ENCODE measurements at regions not wholly inside any gene's neighbourhood (a gene's known extent, or its start where the extent isn't known, plus 50 kb on each side); places are given as distances from the start of the nearest gene placed in this dataset.

- H3K27me3 Mint-ChIP-seq = peaks cover 0 to 1% of the 10 kb centered on the region in 2 donors
- DNase-seq = no peak
- H3K4me1 ChIP-seq (ENCODE audit: insufficient read depth, low read length) = no peaks in the 10 kb centered on the region
- no peaks in the 10 kb centered on the region for H3K27me3 ChIP-seq (ENCODE audit: insufficient read depth, low read length, poor library complexity, severe bottlenecking)
- POLR2A ChIA-PET = no interaction called here
- H3K27ac ChIP-seq (ENCODE audit: low read depth, low read length) = no peak overlapping the region
- H3K36me3 Mint-ChIP-seq = no peaks in the 10 kb centered on the region
- H3K9me3 Mint-ChIP-seq = peaks cover 0 to 17% (median 2%) of the 10 kb centered on the region in 5 donors
- no peaks in the 10 kb centered on the region for H3K36me3 ChIP-seq (ENCODE audit: insufficient read depth, low read length)
- no peak overlapping the region for H3K4me3 Mint-ChIP-seq
- H3K4me3 ChIP-seq (ENCODE audit: low read length) = no peak overlapping the region
- no peak overlapping the region for H3K27ac Mint-ChIP-seq
- CTCF ChIA-PET = no interaction called here
- no peaks in the 10 kb centered on the region for H3K4me1 Mint-ChIP-seq
- H3K9me3 ChIP-seq (ENCODE audit: low read length) = no peaks in the 10 kb centered on the region
Observed at GRCh38 chr18:38602341-38602740, 1036.7 kb upstream of the CELF4 start.

- H3K36me3 Mint-ChIP-seq = no peaks in the 10 kb centered on the region
- no peaks in the 10 kb centered on the region for H3K27me3 Mint-ChIP-seq
- Histone ChIP-seq H3K9me3 (ENCODE audit: low read length) (no peaks in the 10 kb centered on the region), H3K4me3 (ENCODE audit: low read length) (no peak overlapping the region), H3K4me1 (ENCODE audit: insufficient read depth, low read length) (no peaks in the 10 kb centered on the region), H3K36me3 (ENCODE audit: insufficient read depth, low read length) (no peaks in the 10 kb centered on the region), H3K27me3 (ENCODE audit: insufficient read depth, low read length, poor library complexity, severe bottlenecking) (no peaks in the 10 kb centered on the region), H3K27ac (ENCODE audit: low read depth, low read length) (no peak overlapping the region)
- ChIA-PET CTCF (no interaction called here), POLR2A (no interaction called here)
- H3K9me3 Mint-ChIP-seq = peaks cover 0 to 23% (median 2%) of the 10 kb centered on the region in 5 donors
- no peak for DNase-seq
- no peak overlapping the region for H3K4me3 Mint-ChIP-seq
- H3K27ac Mint-ChIP-seq = no peak overlapping the region
- no peaks in the 10 kb centered on the region for H3K4me1 Mint-ChIP-seq
Observed at GRCh38 chr18:38587571-38587970, 1022.0 kb upstream of the CELF4 start.

- Mint-ChIP-seq H3K27ac (no peak overlapping the region), H3K4me1 (no peaks in the 10 kb centered on the region), H3K27me3 (no peaks in the 10 kb centered on the region), H3K36me3 (no peaks in the 10 kb centered on the region), H3K4me3 (no peak overlapping the region), H3K9me3 (peaks cover 0 to 22% (median 2%) of the 10 kb centered on the region in 5 donors)
- Histone ChIP-seq H3K4me3 (ENCODE audit: low read length) (no peak overlapping the region), H3K36me3 (ENCODE audit: insufficient read depth, low read length) (no peaks in the 10 kb centered on the region), H3K27me3 (ENCODE audit: insufficient read depth, low read length, poor library complexity, severe bottlenecking) (no peaks in the 10 kb centered on the region), H3K9me3 (ENCODE audit: low read length) (no peaks in the 10 kb centered on the region), H3K4me1 (ENCODE audit: insufficient read depth, low read length) (no peaks in the 10 kb centered on the region), H3K27ac (ENCODE audit: low read depth, low read length) (no peak overlapping the region)
- DNase-seq = no peak
- ChIA-PET POLR2A (no interaction called here), CTCF (no interaction called here)
Observed at GRCh38 chr18:38586327-38586726, 1020.7 kb upstream of the CELF4 start.

- H3K27me3 ChIP-seq (ENCODE audit: insufficient read depth, low read length, poor library complexity, severe bottlenecking) = no peaks in the 10 kb centered on the region
- no peaks in the 10 kb centered on the region for H3K27me3 Mint-ChIP-seq
- peaks cover 0 to 11% (median 10%) of the 10 kb centered on the region in 3 donors for H3K4me1 Mint-ChIP-seq
- H3K4me1 ChIP-seq (ENCODE audit: insufficient read depth, low read length) = peaks cover 16% of the 10 kb centered on the region
- ChIA-PET POLR2A (no interaction called here), CTCF (no interaction called here)
- H3K36me3 ChIP-seq (ENCODE audit: insufficient read depth, low read length) = no peaks in the 10 kb centered on the region
- no peak overlapping the region for H3K27ac ChIP-seq (ENCODE audit: low read depth, low read length)
- H3K4me3 Mint-ChIP-seq = no peak overlapping the region
- peaks cover 0 to 12% (median 5%) of the 10 kb centered on the region in 5 donors for H3K9me3 Mint-ChIP-seq
- H3K36me3 Mint-ChIP-seq = no peaks in the 10 kb centered on the region
- no peak overlapping the region for H3K4me3 ChIP-seq (ENCODE audit: low read length)
- H3K9me3 ChIP-seq (ENCODE audit: low read length) = no peaks in the 10 kb centered on the region
- H3K27ac Mint-ChIP-seq = peak overlapping the region in 1 of 8 donors; percentile 32
- DNase-seq = no peak
Observed at GRCh38 chr18:38579764-38580163, 1014.2 kb upstream of the CELF4 start.

GRCh38 chr18:38576916-38577315 is 1011.3 kb upstream of the CELF4 start:
- CTCF ChIA-PET = no interaction called here
- Mint-ChIP-seq H3K36me3 (no peaks in the 10 kb centered on the region), H3K27me3 (no peaks in the 10 kb centered on the region), H3K9me3 (peaks cover 0 to 10% (median 5%) of the 10 kb centered on the region in 5 donors), H3K27ac (peak overlapping the region in 2 of 8 donors; percentile 70 to 79), H3K4me3 (peak overlapping the region in 1 of 7 donors; percentile 15), H3K4me1 (peaks cover 0 to 11% (median 10%) of the 10 kb centered on the region in 3 donors)
- peak in 1 of 5 donors; percentile 47 for DNase-seq
- H3K36me3 ChIP-seq (ENCODE audit: insufficient read depth, low read length) = no peaks in the 10 kb centered on the region
- no peak overlapping the region for H3K27ac ChIP-seq (ENCODE audit: low read depth, low read length)
- H3K9me3 ChIP-seq (ENCODE audit: low read length) = no peaks in the 10 kb centered on the region
- H3K4me1 ChIP-seq (ENCODE audit: insufficient read depth, low read length) = peaks cover 16% of the 10 kb centered on the region
- H3K4me3 ChIP-seq (ENCODE audit: low read length) = no peak overlapping the region
- POLR2A ChIA-PET = no interaction called here
- no peaks in the 10 kb centered on the region for H3K27me3 ChIP-seq (ENCODE audit: insufficient read depth, low read length, poor library complexity, severe bottlenecking)

- CTCF ChIA-PET = no interaction called here
- H3K9me3 Mint-ChIP-seq = peaks cover 0 to 10% (median 5%) of the 10 kb centered on the region in 5 donors
- no peaks in the 10 kb centered on the region for H3K27me3 Mint-ChIP-seq
- no peaks in the 10 kb centered on the region for H3K36me3 ChIP-seq (ENCODE audit: insufficient read depth, low read length)
- H3K4me1 Mint-ChIP-seq = peaks cover 0 to 11% (median 10%) of the 10 kb centered on the region in 3 donors
- no peaks in the 10 kb centered on the region for H3K36me3 Mint-ChIP-seq
- peak in 1 of 5 donors; percentile 10 for DNase-seq
- no peak overlapping the region for H3K27ac ChIP-seq (ENCODE audit: low read depth, low read length)
- peak overlapping the region in 3 of 7 donors; percentile 14 to 61 (median 42) for H3K4me3 Mint-ChIP-seq
- H3K27ac Mint-ChIP-seq = peak overlapping the region in 7 of 8 donors; percentile 35 to 91 (median 79)
- H3K27me3 ChIP-seq (ENCODE audit: insufficient read depth, low read length, poor library complexity, severe bottlenecking) = no peaks in the 10 kb centered on the region
- no peaks in the 10 kb centered on the region for H3K9me3 ChIP-seq (ENCODE audit: low read length)
- H3K4me1 ChIP-seq (ENCODE audit: insufficient read depth, low read length) = peaks cover 16% of the 10 kb centered on the region
- H3K4me3 ChIP-seq (ENCODE audit: low read length) = no peak overlapping the region
- POLR2A ChIA-PET = no interaction called here
Observed at GRCh38 chr18:38576349-38576748, 1010.8 kb upstream of the CELF4 start.

GRCh38 chr18:38575648-38576047 is 1010.0 kb upstream of the CELF4 start:
- no peak overlapping the region for H3K27ac ChIP-seq (ENCODE audit: low read depth, low read length)
- Mint-ChIP-seq H3K4me1 (peaks cover 0 to 11% (median 10%) of the 10 kb centered on the region in 3 donors), H3K27me3 (no peaks in the 10 kb centered on the region), H3K9me3 (peaks cover 0 to 10% (median 5%) of the 10 kb centered on the region in 5 donors), H3K27ac (peak overlapping the region in 5 of 8 donors; percentile 37 to 79 (median 70)), H3K36me3 (no peaks in the 10 kb centered on the region), H3K4me3 (peak overlapping the region in 5 of 7 donors; percentile 10 to 78 (median 57))
- H3K4me1 ChIP-seq (ENCODE audit: insufficient read depth, low read length) = peaks cover 16% of the 10 kb centered on the region
- H3K4me3 ChIP-seq (ENCODE audit: low read length) = no peak overlapping the region
- peak in 2 of 5 donors; percentile 7 to 32 for DNase-seq
- H3K27me3 ChIP-seq (ENCODE audit: insufficient read depth, low read length, poor library complexity, severe bottlenecking) = no peaks in the 10 kb centered on the region
- H3K9me3 ChIP-seq (ENCODE audit: low read length) = no peaks in the 10 kb centered on the region
- ChIA-PET POLR2A (no interaction called here), CTCF (no interaction called here)
- H3K36me3 ChIP-seq (ENCODE audit: insufficient read depth, low read length) = no peaks in the 10 kb centered on the region

GRCh38 chr18:38575023-38575422 is 1009.4 kb upstream of the CELF4 start:
- peak overlapping the region in 1 of 7 donors; percentile 15 for H3K4me3 Mint-ChIP-seq
- H3K9me3 Mint-ChIP-seq = peaks cover 0 to 10% (median 5%) of the 10 kb centered on the region in 5 donors
- ChIA-PET POLR2A (no interaction called here), CTCF (no interaction called here)
- no peaks in the 10 kb centered on the region for H3K36me3 ChIP-seq (ENCODE audit: insufficient read depth, low read length)
- DNase-seq = no peak
- no peak overlapping the region for H3K27ac ChIP-seq (ENCODE audit: low read depth, low read length)
- no peaks in the 10 kb centered on the region for H3K27me3 Mint-ChIP-seq
- no peaks in the 10 kb centered on the region for H3K27me3 ChIP-seq (ENCODE audit: insufficient read depth, low read length, poor library complexity, severe bottlenecking)
- no peak overlapping the region for H3K4me3 ChIP-seq (ENCODE audit: low read length)
- peak overlapping the region in 1 of 8 donors; percentile 81 for H3K27ac Mint-ChIP-seq
- peaks cover 16% of the 10 kb centered on the region for H3K4me1 ChIP-seq (ENCODE audit: insufficient read depth, low read length)
- H3K4me1 Mint-ChIP-seq = peaks cover 0 to 11% (median 10%) of the 10 kb centered on the region in 3 donors
- H3K9me3 ChIP-seq (ENCODE audit: low read length) = no peaks in the 10 kb centered on the region
- H3K36me3 Mint-ChIP-seq = no peaks in the 10 kb centered on the region

Measured in CD8-positive, alpha-beta memory T cell (primary cell).